Colonic mucosa (tissue), 4 donors: ENCODE measurements at regions not wholly inside any gene's neighbourhood (a gene's known extent, or its start where the extent isn't known, plus 50 kb on each side); places are given as distances from the start of the nearest gene placed in this dataset.

ENCODE experiments used
- DNase-seq: peaks from one replicate; pipeline ENCODE4 v3.0.0-alpha.2; 2020
- H3K27ac ChIP-seq: fragments of 200-600 bp; one replicate; pipeline ENCODE4 v1.8.0; 2021
- H3K27me3 ChIP-seq: fragments of 200-600 bp; one replicate; pipeline ENCODE4 v1.8.0; 2021
- H3K36me3 ChIP-seq: fragments of 200-600 bp; one replicate; pipeline ENCODE4 v1.8.0; 2021
- H3K4me1 ChIP-seq: fragments of 200-600 bp; one replicate; pipeline ENCODE4 v1.8.0; 2021; ENCODE audit warnings: mild to moderate bottlenecking
- H3K4me3 ChIP-seq: fragments of 200-600 bp; one replicate; pipeline ENCODE4 v1.8.0; 2021
- H3K9ac ChIP-seq, 2 donors: one replicate each; pipeline ENCODE4 v1.7.0; 2013; ENCODE audit warnings: control low read depth in 2 of 2, low read depth in 2 of 2, low read length in 2 of 2
- H3K9me3 ChIP-seq: fragments of 200-600 bp; one replicate; pipeline ENCODE4 v1.8.0; 2021
- intact Hi-C: fragments of 100-400 bp; cut with DNase I; formaldehyde crosslinking; loops from one replicate; pipeline ENCODE4 v1.14.1; 2022
- TF ChIP-seq, protein P1 (sequence below): fragments of 200-600 bp; IDR thresholded peaks from one replicate; pipeline ENCODE4 v1.8.0; 2022; ENCODE audit warnings: antibody characterized with exemption, mild to moderate bottlenecking
- donor health status: healthy.
- donor health status: DM: no; HTN: no; CAD: no.
- donor health status: DM: no; HTN: no; CAD: no.

DNA sequence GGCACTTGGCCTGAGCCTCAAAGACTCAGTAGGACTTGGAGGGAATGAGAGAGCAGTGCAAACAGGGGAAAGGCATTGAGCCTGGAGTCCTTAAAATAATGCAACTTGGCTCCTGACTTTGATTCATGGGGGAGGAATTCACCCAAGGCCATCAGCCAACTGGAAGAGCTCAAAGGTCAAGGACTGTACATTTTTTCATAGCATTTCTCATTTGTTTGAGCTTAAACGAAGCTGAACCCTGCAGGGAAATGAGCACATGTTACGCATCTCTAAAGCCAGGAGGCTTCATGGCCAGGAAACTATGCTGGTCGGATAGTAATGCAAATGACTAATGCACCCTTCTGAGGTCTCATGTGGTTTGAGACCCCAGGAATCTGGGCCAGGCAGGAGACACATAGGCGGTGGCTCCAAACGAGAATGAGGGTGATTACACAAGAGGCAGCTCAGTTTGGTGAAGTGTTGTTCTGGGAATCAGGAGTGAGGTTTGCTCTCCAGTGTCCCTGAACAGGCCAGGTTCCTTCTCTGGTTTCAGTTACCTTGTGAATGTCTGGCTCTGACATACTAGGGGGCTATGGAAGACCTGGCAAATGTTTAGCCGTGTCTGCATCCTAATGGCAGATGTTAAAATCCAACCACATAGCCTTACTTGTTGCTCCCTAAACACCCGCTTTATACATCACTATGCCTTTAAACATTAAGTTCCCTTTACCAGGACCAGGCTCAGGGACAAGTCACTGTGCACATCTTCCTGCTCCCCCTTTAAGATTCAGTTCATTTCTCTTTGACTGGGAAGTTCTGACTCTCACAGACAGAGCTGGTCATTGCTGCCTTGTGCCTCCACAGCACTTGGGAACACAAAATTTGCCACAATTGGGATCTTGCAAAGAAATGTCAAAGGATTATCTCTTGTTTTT lies 503.9 kb upstream of the USP24 start:
- intact Hi-C loops = no loop called here
- TF ChIP-seq, protein P1, sequence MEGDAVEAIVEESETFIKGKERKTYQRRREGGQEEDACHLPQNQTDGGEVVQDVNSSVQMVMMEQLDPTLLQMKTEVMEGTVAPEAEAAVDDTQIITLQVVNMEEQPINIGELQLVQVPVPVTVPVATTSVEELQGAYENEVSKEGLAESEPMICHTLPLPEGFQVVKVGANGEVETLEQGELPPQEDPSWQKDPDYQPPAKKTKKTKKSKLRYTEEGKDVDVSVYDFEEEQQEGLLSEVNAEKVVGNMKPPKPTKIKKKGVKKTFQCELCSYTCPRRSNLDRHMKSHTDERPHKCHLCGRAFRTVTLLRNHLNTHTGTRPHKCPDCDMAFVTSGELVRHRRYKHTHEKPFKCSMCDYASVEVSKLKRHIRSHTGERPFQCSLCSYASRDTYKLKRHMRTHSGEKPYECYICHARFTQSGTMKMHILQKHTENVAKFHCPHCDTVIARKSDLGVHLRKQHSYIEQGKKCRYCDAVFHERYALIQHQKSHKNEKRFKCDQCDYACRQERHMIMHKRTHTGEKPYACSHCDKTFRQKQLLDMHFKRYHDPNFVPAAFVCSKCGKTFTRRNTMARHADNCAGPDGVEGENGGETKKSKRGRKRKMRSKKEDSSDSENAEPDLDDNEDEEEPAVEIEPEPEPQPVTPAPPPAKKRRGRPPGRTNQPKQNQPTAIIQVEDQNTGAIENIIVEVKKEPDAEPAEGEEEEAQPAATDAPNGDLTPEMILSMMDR = no peak
- H3K27ac ChIP-seq = peak overlapping the region; percentile 25
- no peaks in the 10 kb centered on the region for H3K9me3 ChIP-seq
- H3K36me3 ChIP-seq = no peaks in the 10 kb centered on the region
- DNase-seq = peak; percentile 31
- no peak overlapping the region for H3K4me3 ChIP-seq
- H3K4me1 ChIP-seq = no peaks in the 10 kb centered on the region
- no peaks in the 10 kb centered on the region for H3K27me3 ChIP-seq
- H3K9ac ChIP-seq = no peak overlapping the region

DNA sequence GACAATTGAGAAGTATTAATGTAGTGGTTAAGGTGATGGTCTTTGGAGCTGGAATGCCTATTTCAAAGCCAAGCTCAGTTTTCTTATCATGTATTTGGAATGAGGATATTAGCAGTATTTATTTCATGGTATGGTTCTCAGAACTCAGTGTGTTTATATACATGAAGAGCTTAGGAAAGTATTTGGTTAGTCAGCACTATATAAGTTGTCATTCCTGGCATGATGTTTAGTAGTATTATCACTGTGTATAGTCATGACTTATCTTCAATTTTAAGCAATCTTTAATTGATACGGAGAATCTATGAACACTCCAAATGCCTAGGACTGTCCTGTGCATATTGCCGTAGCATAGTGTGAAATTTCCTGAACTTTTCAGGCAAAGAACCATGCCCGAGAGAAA lies 501.9 kb upstream of the USP24 start:
- H3K9ac ChIP-seq = no peak overlapping the region
- DNase-seq = no peak
- H3K27ac ChIP-seq = no peak overlapping the region
- no peaks in the 10 kb centered on the region for H3K4me1 ChIP-seq
- intact Hi-C loops = no loop called here
- H3K27me3 ChIP-seq = no peaks in the 10 kb centered on the region
- TF ChIP-seq, protein P1 = no peak
- H3K9me3 ChIP-seq = no peaks in the 10 kb centered on the region
- no peak overlapping the region for H3K4me3 ChIP-seq
- no peaks in the 10 kb centered on the region for H3K36me3 ChIP-seq

- no peak overlapping the region for H3K27ac ChIP-seq
- H3K4me1 ChIP-seq = no peaks in the 10 kb centered on the region
- no peaks in the 10 kb centered on the region for H3K27me3 ChIP-seq
- intact Hi-C loops = no loop called here
- no peaks in the 10 kb centered on the region for H3K9me3 ChIP-seq
- no peak overlapping the region for H3K9ac ChIP-seq
- no peak for DNase-seq
- no peak overlapping the region for H3K4me3 ChIP-seq
- TF ChIP-seq, protein P1 = no peak
- no peaks in the 10 kb centered on the region for H3K36me3 ChIP-seq
Observed at GRCh38 chr1:55716610-55717009, 501.4 kb upstream of the USP24 start.

DNA sequence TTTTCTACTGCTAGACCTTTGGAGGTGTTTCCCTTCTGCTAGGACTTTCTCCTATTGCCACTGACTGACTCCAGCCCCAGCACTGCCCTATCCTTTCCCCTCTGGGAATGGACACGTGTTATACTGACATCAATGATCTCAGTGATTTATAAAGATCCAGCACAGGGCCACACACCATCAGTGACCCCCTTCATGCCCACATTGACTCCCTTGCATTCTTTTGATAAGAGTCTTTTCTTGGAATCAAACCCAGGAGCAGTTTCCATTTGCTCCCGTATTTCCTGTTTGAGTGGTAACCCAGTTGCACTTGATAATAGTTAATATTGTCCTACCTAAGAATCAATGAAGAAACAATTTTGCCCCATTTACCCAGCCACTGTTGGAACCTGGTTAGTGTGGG lies 501.0 kb upstream of the USP24 start:
- DNase-seq = no peak
- intact Hi-C loops = no loop called here
- no peaks in the 10 kb centered on the region for H3K27me3 ChIP-seq
- no peaks in the 10 kb centered on the region for H3K4me1 ChIP-seq
- no peaks in the 10 kb centered on the region for H3K9me3 ChIP-seq
- no peak overlapping the region for H3K4me3 ChIP-seq
- TF ChIP-seq, protein P1 = no peak
- H3K27ac ChIP-seq = no peak overlapping the region
- no peaks in the 10 kb centered on the region for H3K36me3 ChIP-seq
- no peak overlapping the region for H3K9ac ChIP-seq

GRCh38 chr1:55714230-55714629 lies 499.1 kb upstream of the USP24 start:
- TF ChIP-seq, protein P1 = no peak
- no peaks in the 10 kb centered on the region for H3K4me1 ChIP-seq
- intact Hi-C loops = no loop called here

More at GRCh38 chr1:55714230-55714629, 499.1 kb upstream of the USP24 start:
- H3K36me3 ChIP-seq = no peaks in the 10 kb centered on the region
- no peak overlapping the region for H3K4me3 ChIP-seq
- H3K27ac ChIP-seq = no peak overlapping the region
- no peaks in the 10 kb centered on the region for H3K27me3 ChIP-seq
- DNase-seq = no peak
- no peak overlapping the region for H3K9ac ChIP-seq
- no peaks in the 10 kb centered on the region for H3K9me3 ChIP-seq
